ENCODE measurements at regions not wholly inside any gene's neighbourhood (a gene's known extent, or its start where the extent isn't known, plus 50 kb on each side); places are given as distances from the start of the nearest gene placed in this dataset.

DNA sequence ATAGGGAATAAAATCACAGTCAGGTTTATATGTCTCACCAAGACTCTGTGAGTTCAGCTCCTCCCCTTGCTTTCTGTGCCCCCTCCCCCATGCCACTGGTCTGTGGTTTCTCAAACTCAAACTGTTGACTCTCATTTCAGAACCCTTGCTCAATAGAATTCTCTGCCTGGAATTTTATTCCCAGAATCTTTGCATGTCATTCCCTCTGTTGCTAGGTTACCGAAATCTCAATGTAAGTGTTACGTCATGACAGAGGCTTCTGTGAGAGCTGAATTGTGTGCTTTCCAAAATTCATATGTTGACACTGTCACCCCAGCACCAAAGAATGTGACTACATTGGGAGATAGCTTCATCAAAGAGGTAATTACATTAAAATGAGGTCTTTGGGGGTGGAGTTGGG lies 1938.8 kb downstream of the TP53TG3F start (continued):
- no peak for TF ChIP-seq ZNF316 (IDR thresholded peaks at IDR 0.05)
- TF ChIP-seq PTBP1 (IDR thresholded peaks at IDR 0.05; ENCODE audit: low read depth, low read length) = no peak

DNA sequence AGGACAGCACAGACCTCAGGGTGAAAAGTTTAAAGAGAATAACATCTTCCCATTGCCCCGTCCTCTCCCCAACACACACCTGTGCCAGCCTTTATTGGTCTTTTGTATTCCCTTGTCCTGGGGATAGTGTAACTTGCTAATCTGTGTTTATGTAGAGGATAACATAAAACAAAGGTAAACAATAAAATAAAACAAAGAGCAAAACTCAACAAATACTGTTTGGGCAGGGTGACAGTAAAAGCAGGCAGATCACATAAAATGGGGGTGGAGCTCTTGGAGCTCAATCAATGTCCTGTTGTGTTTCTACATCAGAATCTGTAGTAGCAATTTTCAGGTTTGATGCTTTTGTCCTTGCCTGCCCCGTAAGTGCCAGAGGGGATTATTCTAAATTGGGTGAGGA lies 1939.7 kb downstream of the TP53TG3F start:
- in situ Hi-C loops (cut with MboI) = no loop called here
- TF ChIP-seq NCOA4 (IDR thresholded peaks at IDR 0.05; ENCODE audit: partially characterized antibody) = no peak
- TF ChIP-seq, protein P1, sequence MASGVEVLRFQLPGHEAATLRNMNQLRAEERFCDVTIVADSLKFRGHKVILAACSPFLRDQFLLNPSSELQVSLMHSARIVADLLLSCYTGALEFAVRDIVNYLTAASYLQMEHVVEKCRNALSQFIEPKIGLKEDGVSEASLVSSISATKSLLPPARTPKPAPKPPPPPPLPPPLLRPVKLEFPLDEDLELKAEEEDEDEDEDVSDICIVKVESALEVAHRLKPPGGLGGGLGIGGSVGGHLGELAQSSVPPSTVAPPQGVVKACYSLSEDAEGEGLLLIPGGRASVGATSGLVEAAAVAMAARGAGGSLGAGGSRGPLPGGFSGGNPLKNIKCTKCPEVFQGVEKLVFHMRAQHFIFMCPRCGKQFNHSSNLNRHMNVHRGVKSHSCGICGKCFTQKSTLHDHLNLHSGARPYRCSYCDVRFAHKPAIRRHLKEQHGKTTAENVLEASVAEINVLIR (CRISPR knock-in tag; IDR thresholded peaks at IDR 0.05) = no peak
- no peak for TF ChIP-seq MCM2 (IDR thresholded peaks at IDR 0.05; ENCODE audit: low read depth)
- no peak for TF ChIP-seq EP300 (IDR thresholded peaks at IDR 0.05; ENCODE audit: low read length)
- TF ChIP-seq ZNF507 (tag; conservative IDR thresholded peaks at IDR 0.05) = no peak
- no peak for TF ChIP-seq NCOA1 (IDR thresholded peaks at IDR 0.05; ENCODE audit: low read depth)
- TF ChIP-seq NR3C1 (CRISPR knock-in tag; IDR thresholded peaks at IDR 0.05) = no peak
- no peak for TF ChIP-seq RFX1 (IDR thresholded peaks at IDR 0.05)
- TF ChIP-seq NBN (IDR thresholded peaks at IDR 0.05; ENCODE audit: low read depth) = no peak
- TF ChIP-seq, protein P2, sequence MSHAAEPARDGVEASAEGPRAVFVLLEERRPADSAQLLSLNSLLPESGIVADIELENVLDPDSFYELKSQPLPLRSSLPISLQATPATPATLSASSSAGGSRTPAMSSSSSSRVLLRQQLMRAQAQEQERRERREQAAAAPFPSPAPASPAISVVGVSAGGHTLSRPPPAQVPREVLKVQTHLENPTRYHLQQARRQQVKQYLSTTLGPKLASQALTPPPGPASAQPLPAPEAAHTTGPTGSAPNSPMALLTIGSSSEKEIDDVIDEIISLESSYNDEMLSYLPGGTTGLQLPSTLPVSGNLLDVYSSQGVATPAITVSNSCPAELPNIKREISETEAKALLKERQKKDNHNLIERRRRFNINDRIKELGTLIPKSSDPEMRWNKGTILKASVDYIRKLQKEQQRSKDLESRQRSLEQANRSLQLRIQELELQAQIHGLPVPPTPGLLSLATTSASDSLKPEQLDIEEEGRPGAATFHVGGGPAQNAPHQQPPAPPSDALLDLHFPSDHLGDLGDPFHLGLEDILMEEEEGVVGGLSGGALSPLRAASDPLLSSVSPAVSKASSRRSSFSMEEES (CRISPR knock-in tag; IDR thresholded peaks at IDR 0.05) = no peak
- TF ChIP-seq FOXK2 (conservative IDR thresholded peaks at IDR 0.05 in 1 of 2, IDR thresholded peaks at IDR 0.05 in 1 of 2; ENCODE audit: low read depth in 2 of 2) = no peak
- no peak for TF ChIP-seq SMAD3 (CRISPR knock-in tag; conservative IDR thresholded peaks at IDR 0.05)
- TF ChIP-seq ZNF316 (IDR thresholded peaks at IDR 0.05) = no peak
- no peak for TF ChIP-seq SRSF1 (IDR thresholded peaks at IDR 0.05; ENCODE audit: low read depth, low read length)
- no peak for TF ChIP-seq RBM39 (optimal IDR thresholded peaks at IDR 0.05; ENCODE audit: low read depth, low read length)

More for the DNA sequence above, 1939.7 kb downstream of the TP53TG3F start:
- FAIRE-seq (no peak), ATAC-seq (no peak), DNase-seq (ENCODE audit: extremely low read depth in 1 of 4, low spot score in 3 of 4) (no peak)
- Histone ChIP-seq H3K79me2 (ENCODE audit: control insufficient read depth, insufficient read depth, low read length) (no peaks in the 10 kb centered on the region), H3K36me3 (ENCODE audit: control insufficient read depth, insufficient read depth, low read length) (no peaks in the 10 kb centered on the region), H3K4me2 (ENCODE audit: insufficient read depth, low read length) (no peak overlapping the region), H3K27ac (ENCODE audit: extremely low read depth, low read depth, low read length) (no peak overlapping the region), H3K4me1 (replicated peaks in 1 of 2; ENCODE audit: control insufficient read depth in 2 of 2, insufficient read depth in 2 of 2, low read length in 2 of 2) (no peaks in the 10 kb centered on the region), H3K27me3 (ENCODE audit: control insufficient read depth in 2 of 2, insufficient read depth in 2 of 2, low read length in 2 of 2) (no peaks in the 10 kb centered on the region), H3K4me3 (no peak overlapping the region), H3K9me3 (replicated peaks; ENCODE audit: control insufficient read depth, insufficient read depth, low read depth, low read length) (no peaks in the 10 kb centered on the region; the same call in 1 of the 2 replicates), H2AFZ (ENCODE audit: low read depth, low read length) (no peak overlapping the region), H3K9ac (ENCODE audit: insufficient read depth in 1 of 2, low read depth in 2 of 2, low read length in 2 of 2) (no peak overlapping the region), H3K9me1 (ENCODE audit: control insufficient read depth, insufficient read depth, low read length) (no peaks in the 10 kb centered on the region), H4K20me1 (replicated peaks; ENCODE audit: control insufficient read depth, insufficient read depth, low read length) (no peaks in the 10 kb centered on the region)
- 3% methylated on average over 2 of the region's 2 CpGs for WGBS (ENCODE audit: insufficient coverage, low coverage, missing lambda C conversion rate)
- POLR2A ChIA-PET = no interaction called here
- intact Hi-C loops (cut with micrococcal nuclease) = no loop called here
- no TSS peak for BruUV-seq (replicated peaks)
- CTCF ChIA-PET (ENCODE audit: low intra/inter-chr PET ratio) = no interaction called here

Data from K562 (cell line).